HepG2 (cell line): ENCODE measurements at regions not wholly inside any gene's neighbourhood (a gene's known extent, or its start where the extent isn't known, plus 50 kb on each side); places are given as distances from the start of the nearest gene placed in this dataset.
A peak's percentile ranks its signal among the peaks of the same experiment; 100 is the strongest.

Experiments used
- ATAC-seq: fragments of 200-7000 bp; cut with Tn5 transposase; 3 replicates; pipeline ENCODE4 v1.9.1; 2020; ENCODE audit warnings: mild to moderate bottlenecking, moderate library complexity
- BruUV-seq: library from RNA; stranded (reverse); fragments of 400-500 nt; replicated peaks from 2 replicates; lab custom pipeline; 2021; lab: Mats Ljungman, UMichigan
- CTCF ChIA-PET: fragments of 300-600 bp; formaldehyde crosslinking; extraction: SDS; loops from one replicate; lab custom pipeline; 2021; ENCODE audit warnings: low total read pairs, inconsistent platforms, low intra/inter-chr PET ratio; lab: Yijun Ruan, JAX
- POLR2A ChIA-PET: fragments of 350-600 bp; sonication (Branson Sonifier 250); formaldehyde crosslinking; loops from one replicate; lab custom pipeline; 2020; ENCODE audit warnings: antibody characterized with exemption, inconsistent platforms; lab: Yijun Ruan, JAX
- DNase-seq: peaks from one replicate; pipeline ENCODE4 v3.0.0-alpha.2; 2015; ENCODE audit warnings: low spot score
- FAIRE-seq: peaks from 3 replicates; lab custom pipeline; 2011; peaks lifted over from hg19 to GRCh38; lab: Jason Lieb, UNC
- H2AFZ ChIP-seq: one replicate; pipeline ENCODE4 v1.6.1; 2011; ENCODE audit warnings: low read length, inconsistent platforms
- H3K27ac ChIP-seq: fragments of 300-600 bp; 3 replicates; pipeline ENCODE4 v1.8.0; 2011; ENCODE audit warnings: mixed run types, mild to moderate bottlenecking, mixed read lengths, low read length, inconsistent platforms; ENCODE audit not compliant: insufficient read depth; ENCODE audit errors: extremely low read length
- H3K27me3 ChIP-seq, 2 experiments: fragments of 200-600 bp in 1 of 2; 2 replicates in 1 of 2; 3 replicates in 1 of 2; pipeline versions ENCODE4 v1.6.0 to v1.8.0; 2011; ENCODE audit warnings: low read length in 2 of 2, mild to moderate bottlenecking in 2 of 2, moderate library complexity in 2 of 2, inconsistent platforms in 1 of 2; ENCODE audit not compliant: insufficient read depth in 2 of 2, control insufficient read depth in 1 of 2
- H3K36me3 ChIP-seq, 2 experiments: fragments of 200-600 bp in 1 of 2; replicated peaks in 1 of 2; 2 replicates in 1 of 2; 3 replicates in 1 of 2; pipeline versions ENCODE4 v1.5.1 to v1.8.0; 2011; ENCODE audit warnings: low read length in 2 of 2, inconsistent platforms in 1 of 2; ENCODE audit not compliant: insufficient read depth in 2 of 2, control insufficient read depth in 1 of 2
- H3K4me1 ChIP-seq: 2 replicates; pipeline ENCODE4 v1.5.1; 2012; ENCODE audit warnings: low read length, inconsistent platforms; ENCODE audit not compliant: insufficient read depth
- H3K4me2 ChIP-seq: 2 replicates; pipeline ENCODE4 v1.6.0; 2011; ENCODE audit warnings: low read depth, low read length, inconsistent platforms
- H3K4me3 ChIP-seq, 3 experiments: fragments of 200-600 bp in 1 of 3; sonication (generic), shearing (Covaris generic) in 1 of 3; replicated peaks in 1 of 3; 2 replicates each; pipeline ENCODE4 v1.5.1; 2011 to 2016; ENCODE audit warnings: low read length in 3 of 3, inconsistent platforms in 2 of 3, low read depth in 2 of 3, mild to moderate bottlenecking in 2 of 3, control low read depth in 1 of 3, mixed read lengths in 1 of 3; ENCODE audit not compliant: insufficient read depth in 1 of 3
- H3K79me2 ChIP-seq: one replicate; pipeline ENCODE4 v1.6.1; 2011; ENCODE audit warnings: low read length, inconsistent platforms; ENCODE audit not compliant: insufficient read depth
- H3K9ac ChIP-seq: 2 replicates; pipeline ENCODE4 v1.6.0; 2011; ENCODE audit warnings: mild to moderate bottlenecking, low read depth, low read length, inconsistent platforms; ENCODE audit not compliant: insufficient read depth
- H3K9me3 ChIP-seq: 2 replicates; pipeline ENCODE4 v1.5.1; 2012; ENCODE audit warnings: mild to moderate bottlenecking, low read length
- H4K20me1 ChIP-seq: 2 replicates; pipeline ENCODE4 v1.6.0; 2011; ENCODE audit warnings: inconsistent platforms, mild to moderate bottlenecking, low read length, moderate library complexity; ENCODE audit not compliant: insufficient read depth
- KDM4B ChIP-seq: sonication (generic); formaldehyde crosslinking; IDR thresholded peaks from 2 replicates; pipeline ENCODE4 v1.4.0; 2020; ENCODE audit warnings: missing genetic modification reagents
- MNT ChIP-seq: fragments of 450-650 bp; IDR thresholded peaks from 2 replicates; pipeline ENCODE4 v1.6.1; 2016
- PHF20 ChIP-seq: sonication (generic); formaldehyde crosslinking; IDR thresholded peaks from 2 replicates; pipeline ENCODE4 v1.5.0; 2020; ENCODE audit warnings: mild to moderate bottlenecking, missing genetic modification reagents
- RFX3 ChIP-seq: IDR thresholded peaks from 2 replicates; pipeline ENCODE4 v1.6.1; 2016; ENCODE audit warnings: missing biosample characterization, missing genetic modification reagents
- ZBTB20 ChIP-seq: sonication (generic); formaldehyde crosslinking; IDR thresholded peaks from 2 replicates; pipeline ENCODE4 v1.8.1; 2023; ENCODE audit warnings: missing genetic modification reagents, low read depth, mild to moderate bottlenecking, borderline replicate concordance
- WGBS: methylation state at CpG from one replicate; pipeline ENCODE4 v1.1.6; 2017; ENCODE audit warnings: low lambda C conversion rate; 5-methylcytosine and 5-hydroxymethylcytosine counted together
- in situ Hi-C: cut with HindIII; loops from 2 replicates; pipeline ENCODE4 v1.10.0; 2017; ENCODE audit warnings: low pct_unique_long_range_greater_than_20kb; ENCODE audit not compliant: extremely low pct_ligation_motif_present
- intact Hi-C: fragments of 100-400 bp; cut with micrococcal nuclease; formaldehyde crosslinking; loops from one replicate; pipeline ENCODE4 v1.10.0; 2022; ENCODE audit not compliant: unreplicated experiment

- ChIA-PET CTCF (no interaction called here), POLR2A (no interaction called here)
- no TSS peak for BruUV-seq
- Histone ChIP-seq H3K4me2 (no peak overlapping the region), H4K20me1 (no peaks in the 10 kb centered on the region), H3K9ac (no peak overlapping the region), H3K79me2 (no peaks in the 10 kb centered on the region), H3K27ac (no peak overlapping the region), H3K9me3 (no peaks in the 10 kb centered on the region), H2AFZ (no peak overlapping the region), H3K4me1 (no peaks in the 10 kb centered on the region), H3K36me3 (no peaks in the 10 kb centered on the region), H3K27me3 (peaks cover 2 to 28% of the 10 kb centered on the region in 2 experiments; a peak in 3 of 5 replicates), H3K4me3 (no peak overlapping the region)
- in situ Hi-C loops (loop anchor here (10.0 kb wide), 1 partner anchor 343 kb away; the partner anchor contains the start of gene CLTCL1), intact Hi-C loops (loop anchor here (10.0 kb wide), 1 partner anchor 163 kb away; the partner anchor contains the start of genes CDC45 and UFD1)
- TF ChIP-seq MNT, result 0 out of 2 replicates have a peak, but pooled peaks have one; percentile 11
- TF ChIP-seq KDM4B (CRISPR knock-in tag), result no peak
- TF ChIP-seq PHF20, result no peak
- no peak for TF ChIP-seq ZBTB20 (CRISPR knock-in tag)
- no peak for TF ChIP-seq RFX3 (CRISPR knock-in tag)
- WGBS, result 27% methylated on average over 9 of the region's 15 CpGs
- no peak; the same call in 2 of the 3 replicates for ATAC-seq
- FAIRE-seq, result no peak
- no peak for DNase-seq
Observed at GRCh38 chr22:19637408-19638281, 76.7 kb upstream of the SEPTIN5 start.
